ENCODE measurements at regions not wholly inside any gene's neighbourhood (a gene's known extent, or its start where the extent isn't known, plus 50 kb on each side); places are given as distances from the start of the nearest gene placed in this dataset.
"Not testable (repeated sequence)": the region's sequence is repeated elsewhere in the genome, so short reads cannot be mapped to it uniquely, and the experiment has no call there.

DNA sequence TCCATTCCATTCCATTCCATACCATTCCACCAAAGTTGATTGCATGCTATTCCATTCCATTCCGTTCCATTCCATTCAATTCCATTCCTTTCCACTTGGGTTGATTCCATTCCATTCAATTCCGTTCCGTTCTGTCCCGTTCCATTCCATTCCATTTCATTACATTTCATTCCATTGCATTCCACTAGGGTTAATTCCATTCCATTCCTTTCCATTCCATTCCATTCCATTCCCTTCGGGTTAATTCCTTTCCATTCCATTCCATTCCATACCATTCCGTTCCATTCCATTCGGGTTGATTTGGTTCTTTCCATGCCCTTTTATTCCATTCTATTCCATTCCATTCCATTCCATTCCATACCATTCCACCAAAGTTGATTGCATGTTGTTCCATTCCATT, 131.9 kb downstream of the CWH43 start:
- peaks cover 24 to 57% (median 45%) of the 10 kb centered on the region in 5 donors for H3K36me3 Mint-ChIP-seq
- H3K4me1 ChIP-seq (ENCODE audit: control insufficient read depth in 2 of 2, insufficient read depth in 2 of 2, low read length in 2 of 2); H3K27me3 ChIP-seq (ENCODE audit: control insufficient read depth in 2 of 2, insufficient read depth in 2 of 2, low read length in 2 of 2); DNase-seq; H3K4me3 Mint-ChIP-seq; ATAC-seq; CTCF ChIA-PET; H3K4me3 ChIP-seq (ENCODE audit: low read length); H3K27me3 Mint-ChIP-seq; H3K27ac ChIP-seq (ENCODE audit: low read depth, low read length); H3K27ac Mint-ChIP-seq; intact Hi-C loops (cut with micrococcal nuclease); H3K36me3 ChIP-seq (ENCODE audit: control insufficient read depth in 2 of 3, insufficient read depth in 3 of 3, low read length in 3 of 3); POLR2A ChIA-PET: not testable (repeated sequence)
- H3K9me3 ChIP-seq (ENCODE audit: control insufficient read depth in 2 of 3, low read length in 3 of 3), result peaks cover 6 to 60% (median 9%) of the 10 kb centered on the region in 3 experiments
- H3K9me3 Mint-ChIP-seq, result peaks cover 23 to 79% (median 69%) of the 10 kb centered on the region in 11 donors
- peaks cover 0 to 27% (median 0%) of the 10 kb centered on the region in 7 donors for H3K4me1 Mint-ChIP-seq

DNA sequence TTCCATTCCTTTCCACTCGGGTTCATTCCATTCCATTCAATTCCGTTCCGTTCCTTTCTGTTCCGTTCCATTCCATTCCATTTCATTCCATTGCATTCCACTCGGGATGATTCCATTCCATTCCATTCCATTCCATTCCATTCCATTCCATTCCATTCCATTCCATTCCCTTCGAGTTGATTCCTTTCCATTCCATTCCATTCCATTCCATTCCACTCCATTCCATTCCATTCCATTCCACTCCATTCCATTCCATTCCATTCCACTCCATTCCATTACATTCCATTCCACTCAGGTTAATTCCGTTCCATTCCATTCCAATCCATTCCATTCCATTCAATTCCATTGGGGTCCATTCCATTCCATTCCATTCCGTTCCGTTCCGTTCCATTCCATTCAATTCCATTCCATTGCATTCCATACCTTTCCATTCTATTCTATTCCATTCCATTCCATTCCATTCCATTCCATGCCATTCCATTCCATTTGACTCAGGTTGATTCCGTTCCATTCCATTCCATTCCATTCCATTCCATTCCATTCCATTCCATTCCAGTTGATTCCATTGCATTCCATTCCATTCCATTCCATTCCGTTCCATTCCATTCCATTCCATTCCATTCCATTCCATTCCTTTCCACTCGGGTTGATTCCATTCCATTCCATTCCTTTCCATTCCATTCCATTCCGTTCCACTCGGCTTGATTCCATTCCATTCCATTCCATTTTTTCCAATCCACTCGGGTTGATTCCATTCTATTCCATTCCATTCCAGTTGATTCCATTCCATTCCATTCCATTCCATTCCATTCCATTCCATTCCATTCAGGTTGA, 132.5 kb downstream of the CWH43 start:
- peaks cover 6 to 55% (median 9%) of the 10 kb centered on the region in 3 experiments for H3K9me3 ChIP-seq (ENCODE audit: control insufficient read depth in 2 of 3, low read length in 3 of 3)
- H3K27ac ChIP-seq (ENCODE audit: low read depth, low read length); H3K27me3 Mint-ChIP-seq; H3K27ac Mint-ChIP-seq; H3K36me3 ChIP-seq (ENCODE audit: control insufficient read depth in 2 of 3, insufficient read depth in 3 of 3, low read length in 3 of 3); POLR2A ChIA-PET; H3K4me3 Mint-ChIP-seq; H3K4me1 ChIP-seq (ENCODE audit: control insufficient read depth in 2 of 2, insufficient read depth in 2 of 2, low read length in 2 of 2); intact Hi-C loops (cut with micrococcal nuclease); CTCF ChIA-PET; H3K27me3 ChIP-seq (ENCODE audit: control insufficient read depth in 2 of 2, insufficient read depth in 2 of 2, low read length in 2 of 2); H3K4me3 ChIP-seq (ENCODE audit: low read length); DNase-seq: not testable (repeated sequence)
- H3K36me3 Mint-ChIP-seq, result peaks cover 24 to 50% (median 45%) of the 10 kb centered on the region in 5 donors
- peaks cover 23 to 74% (median 65%) of the 10 kb centered on the region in 11 donors for H3K9me3 Mint-ChIP-seq
- peak; percentile 68 for ATAC-seq
- peaks cover 0 to 27% (median 0%) of the 10 kb centered on the region in 7 donors for H3K4me1 Mint-ChIP-seq

DNA sequence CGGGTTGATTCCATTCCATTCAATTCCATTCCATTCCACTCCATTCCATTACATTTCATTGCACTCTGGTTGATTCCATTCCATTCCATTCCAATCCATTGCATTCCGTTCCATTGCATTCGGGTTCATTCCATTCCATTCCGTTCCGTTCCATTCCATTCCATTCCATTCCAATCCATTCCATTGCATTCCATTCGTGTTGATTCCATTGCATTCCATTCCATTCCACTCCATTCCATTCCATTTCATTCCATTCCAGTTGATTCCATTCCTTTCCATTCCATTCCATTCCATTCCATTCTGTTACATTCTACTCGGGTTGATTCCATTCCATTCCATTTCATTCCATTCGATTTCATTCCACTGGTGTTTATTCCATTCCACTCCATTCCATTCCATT, 133.3 kb downstream of the CWH43 start:
- intact Hi-C loops (cut with micrococcal nuclease), result not testable (repeated sequence)

DNA sequence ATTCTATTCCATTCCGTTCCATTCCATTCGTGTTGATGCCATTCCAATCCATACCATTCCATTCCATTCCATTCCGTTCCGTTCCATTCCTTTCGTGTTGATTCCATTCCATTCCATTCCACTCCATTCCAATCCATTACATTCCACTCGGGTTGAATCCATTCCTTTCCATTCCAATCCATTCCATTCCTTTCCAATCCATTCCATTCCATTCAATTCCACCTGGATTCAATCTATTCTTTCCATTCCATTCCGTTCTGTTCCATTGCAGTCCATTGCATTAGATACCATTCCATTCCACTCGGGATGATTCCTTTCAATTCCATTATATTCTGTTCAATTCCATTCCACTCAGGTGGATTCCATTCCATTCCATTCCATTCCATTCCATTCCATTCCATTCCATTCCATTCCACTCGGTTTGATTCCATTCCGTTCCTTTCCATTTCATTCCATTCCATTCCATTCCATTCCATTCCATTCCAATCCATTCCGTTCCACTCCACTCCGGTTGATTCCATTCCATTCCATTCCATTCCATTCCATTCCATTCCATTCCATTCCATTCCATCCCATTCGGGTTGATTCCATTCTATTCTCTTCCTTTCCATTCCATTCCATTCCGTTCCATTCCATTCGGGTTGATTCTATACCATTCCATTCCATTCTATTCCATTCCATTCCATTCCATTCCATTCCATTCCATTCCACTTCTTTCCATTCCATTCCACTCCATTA, 134.1 kb downstream of the CWH43 start:
- peaks cover 23 to 60% (median 51%) of the 10 kb centered on the region in 11 donors for H3K9me3 Mint-ChIP-seq
- peaks cover 0 to 27% (median 0%) of the 10 kb centered on the region in 7 donors for H3K4me1 Mint-ChIP-seq
- H3K4me3 ChIP-seq (ENCODE audit: low read length); H3K27ac Mint-ChIP-seq; H3K4me3 Mint-ChIP-seq; H3K27me3 ChIP-seq (ENCODE audit: control insufficient read depth in 2 of 2, insufficient read depth in 2 of 2, low read length in 2 of 2); intact Hi-C loops (cut with micrococcal nuclease); H3K4me1 ChIP-seq (ENCODE audit: control insufficient read depth in 2 of 2, insufficient read depth in 2 of 2, low read length in 2 of 2); H3K36me3 ChIP-seq (ENCODE audit: control insufficient read depth in 2 of 3, insufficient read depth in 3 of 3, low read length in 3 of 3); H3K27me3 Mint-ChIP-seq; POLR2A ChIA-PET; CTCF ChIA-PET; H3K27ac ChIP-seq (ENCODE audit: low read depth, low read length): not testable (repeated sequence)
- H3K9me3 ChIP-seq (ENCODE audit: control insufficient read depth in 2 of 3, low read length in 3 of 3), result peaks cover 6 to 52% (median 9%) of the 10 kb centered on the region in 3 experiments
- DNase-seq (peak in 1 of 9 donors; percentile 15), ATAC-seq (peak; percentile 11)
- peaks cover 21 to 45% (median 41%) of the 10 kb centered on the region in 5 donors for H3K36me3 Mint-ChIP-seq

More for the DNA sequence above, 133.3 kb downstream of the CWH43 start:
- H3K9me3 ChIP-seq (ENCODE audit: control insufficient read depth in 2 of 3, low read length in 3 of 3), result peaks cover 6 to 55% (median 9%) of the 10 kb centered on the region in 3 experiments
- H3K27ac ChIP-seq (ENCODE audit: low read depth, low read length); H3K4me3 ChIP-seq (ENCODE audit: low read length); DNase-seq; H3K27me3 Mint-ChIP-seq; H3K4me3 Mint-ChIP-seq; POLR2A ChIA-PET; H3K36me3 ChIP-seq (ENCODE audit: control insufficient read depth in 2 of 3, insufficient read depth in 3 of 3, low read length in 3 of 3); H3K27me3 ChIP-seq (ENCODE audit: control insufficient read depth in 2 of 2, insufficient read depth in 2 of 2, low read length in 2 of 2); CTCF ChIA-PET; H3K4me1 ChIP-seq (ENCODE audit: control insufficient read depth in 2 of 2, insufficient read depth in 2 of 2, low read length in 2 of 2); H3K27ac Mint-ChIP-seq: not testable (repeated sequence)
- Mint-ChIP-seq H3K4me1 (peaks cover 0 to 27% (median 0%) of the 10 kb centered on the region in 7 donors), H3K9me3 (peaks cover 23 to 68% (median 59%) of the 10 kb centered on the region in 11 donors), H3K36me3 (peaks cover 22 to 49% (median 44%) of the 10 kb centered on the region in 5 donors)
- ATAC-seq, result peak; percentile 1

DNA sequence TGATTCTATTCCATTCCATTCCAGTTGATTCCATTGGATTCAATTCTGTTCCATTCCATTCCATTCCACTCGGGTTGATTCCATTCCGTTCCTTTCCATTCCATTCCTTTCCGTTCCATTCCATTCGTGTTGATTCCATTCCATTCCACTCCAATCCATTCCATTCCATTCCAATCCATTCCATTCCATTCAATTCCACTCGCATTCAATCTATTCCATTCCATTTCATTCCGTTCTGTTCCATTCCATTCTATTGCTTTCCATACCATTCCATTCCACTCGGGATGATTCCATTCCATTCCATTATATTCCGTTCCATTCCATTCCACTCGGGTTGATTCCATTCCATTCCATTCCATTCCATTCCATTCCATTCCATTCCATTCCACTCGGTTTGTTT, 134.7 kb downstream of the CWH43 start:
- CTCF ChIA-PET; H3K4me1 ChIP-seq (ENCODE audit: control insufficient read depth in 2 of 2, insufficient read depth in 2 of 2, low read length in 2 of 2); H3K27ac Mint-ChIP-seq; POLR2A ChIA-PET; H3K27me3 ChIP-seq (ENCODE audit: control insufficient read depth in 2 of 2, insufficient read depth in 2 of 2, low read length in 2 of 2); H3K4me3 Mint-ChIP-seq; H3K4me3 ChIP-seq (ENCODE audit: low read length); H3K27me3 Mint-ChIP-seq; H3K27ac ChIP-seq (ENCODE audit: low read depth, low read length); H3K36me3 ChIP-seq (ENCODE audit: control insufficient read depth in 2 of 3, insufficient read depth in 3 of 3, low read length in 3 of 3); intact Hi-C loops (cut with micrococcal nuclease): not testable (repeated sequence)
- peaks cover 6 to 48% (median 9%) of the 10 kb centered on the region in 3 experiments for H3K9me3 ChIP-seq (ENCODE audit: control insufficient read depth in 2 of 3, low read length in 3 of 3)
- Mint-ChIP-seq H3K36me3 (peaks cover 21 to 44% (median 41%) of the 10 kb centered on the region in 5 donors), H3K9me3 (peaks cover 23 to 54% (median 48%) of the 10 kb centered on the region in 11 donors), H3K4me1 (peaks cover 0 to 27% (median 0%) of the 10 kb centered on the region in 7 donors)
- DNase-seq, result peak in 2 of 9 donors; percentile 13 to 15
- peak; percentile 25 for ATAC-seq

DNA sequence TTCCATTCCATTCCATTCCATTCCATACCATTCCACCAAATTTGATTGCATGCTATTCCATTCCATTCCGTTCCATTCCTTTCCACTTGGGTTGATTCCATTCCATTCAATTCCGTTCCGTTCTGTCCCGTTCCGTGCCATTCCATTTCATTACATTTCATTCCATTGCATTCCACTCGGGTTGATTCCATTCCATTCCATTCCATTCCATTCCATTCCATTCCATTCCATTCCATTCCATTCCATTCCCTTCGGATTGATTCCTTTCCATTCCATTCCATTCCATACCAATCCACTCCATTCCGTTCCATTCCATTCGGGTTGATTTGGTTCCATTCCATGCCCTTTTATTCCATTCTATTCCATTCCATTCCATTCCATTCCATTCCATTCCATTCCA, 140.4 kb downstream of the CWH43 start:
- H3K9me3 ChIP-seq (ENCODE audit: control insufficient read depth in 2 of 3, low read length in 3 of 3); H3K27me3 ChIP-seq (ENCODE audit: control insufficient read depth in 2 of 2, insufficient read depth in 2 of 2, low read length in 2 of 2); H3K36me3 ChIP-seq (ENCODE audit: control insufficient read depth in 2 of 3, insufficient read depth in 3 of 3, low read length in 3 of 3); H3K4me3 Mint-ChIP-seq; ATAC-seq; H3K27me3 Mint-ChIP-seq; H3K4me3 ChIP-seq (ENCODE audit: low read length); H3K4me1 Mint-ChIP-seq; intact Hi-C loops (cut with micrococcal nuclease); H3K27ac Mint-ChIP-seq; DNase-seq; H3K4me1 ChIP-seq (ENCODE audit: control insufficient read depth in 2 of 2, insufficient read depth in 2 of 2, low read length in 2 of 2); H3K36me3 Mint-ChIP-seq; CTCF ChIA-PET; POLR2A ChIA-PET; H3K27ac ChIP-seq (ENCODE audit: low read depth, low read length): not testable (repeated sequence)
- H3K9me3 Mint-ChIP-seq, result peaks cover 0 to 17% (median 7%) of the 10 kb centered on the region in 11 donors

All from naive thymus-derived CD4-positive, alpha-beta T cell (primary cell).